Fibroblast of the conjunctiva (primary cell): ENCODE measurements at regions not wholly inside any gene's neighbourhood (a gene's known extent, or its start where the extent isn't known, plus 50 kb on each side); places are given as distances from the start of the nearest gene placed in this dataset.
"Not testable (repeated sequence)": the region's sequence is repeated elsewhere in the genome, so short reads cannot be mapped to it uniquely, and the experiment has no call there.

Experiments
- DNase-seq: peaks from one replicate; pipeline ENCODE4 v3.0.0-alpha.2; 2010; ENCODE audit warnings: low read depth

- no peak for DNase-seq
Observed at GRCh38 chr14:85010186-85010585, 519.8 kb upstream of the FLRT2 start.

DNA sequence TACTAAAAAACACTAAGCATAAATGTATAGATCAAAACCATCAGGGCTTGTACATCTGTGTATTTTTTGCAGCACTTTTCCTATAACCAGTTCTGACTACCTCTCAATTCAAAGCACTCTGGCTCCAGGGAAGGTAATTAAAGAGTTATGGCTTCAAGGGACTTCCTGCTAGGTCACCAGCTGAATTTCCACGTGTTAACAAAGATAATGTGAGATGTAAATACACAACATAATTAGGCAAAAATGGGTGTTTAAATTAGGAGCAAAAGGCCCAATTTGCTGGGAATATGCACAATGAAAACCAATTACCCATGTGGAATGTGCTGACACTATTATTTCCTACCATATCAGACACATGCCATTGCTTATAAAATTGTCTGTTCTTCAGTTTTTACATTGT, 513.4 kb upstream of the FLRT2 start:
- no peak for DNase-seq

DNA sequence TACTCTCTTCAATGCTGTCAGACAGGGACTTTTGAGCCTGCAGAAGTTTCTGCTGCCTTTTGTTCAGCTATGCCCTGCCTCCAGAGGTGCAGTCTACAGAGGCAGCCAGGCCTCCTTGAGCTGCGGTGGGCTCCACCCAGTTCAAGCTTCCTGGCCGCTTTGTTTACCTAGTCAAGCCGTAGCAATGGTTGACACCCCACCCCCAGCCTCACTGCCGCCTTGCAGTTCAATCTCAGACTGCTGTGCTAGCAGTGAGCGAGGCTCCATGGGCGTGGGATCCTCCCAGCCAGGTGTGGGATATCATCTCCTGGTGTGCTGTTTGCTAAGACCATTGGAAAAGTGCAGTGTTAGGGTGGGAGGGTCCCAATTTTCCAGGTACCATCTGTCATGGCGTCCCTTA, 506.1 kb upstream of the FLRT2 start:
- DNase-seq = not testable (repeated sequence)

DNA sequence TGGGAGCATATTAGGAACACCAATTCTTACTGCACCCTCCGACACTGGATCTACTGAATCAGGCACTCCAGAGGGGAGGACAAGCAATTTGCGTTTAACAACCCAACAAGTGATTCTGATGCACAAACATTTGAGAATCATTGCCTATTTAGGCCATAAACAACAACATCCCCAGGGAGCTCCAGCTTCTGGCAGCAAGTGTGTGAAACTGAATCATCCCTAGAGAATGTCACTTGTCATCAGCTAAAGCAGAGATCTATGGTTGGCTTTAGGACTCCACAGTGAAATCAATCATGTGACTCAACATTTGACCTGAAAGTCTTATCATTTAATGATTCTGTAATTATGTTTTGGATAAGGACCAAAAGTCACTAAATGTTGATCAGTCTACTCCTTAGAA, 505.0 kb upstream of the FLRT2 start:
- DNase-seq = no peak

- DNase-seq = no peak
Observed at GRCh38 chr14:85027681-85028370, 502.1 kb upstream of the FLRT2 start.

DNA sequence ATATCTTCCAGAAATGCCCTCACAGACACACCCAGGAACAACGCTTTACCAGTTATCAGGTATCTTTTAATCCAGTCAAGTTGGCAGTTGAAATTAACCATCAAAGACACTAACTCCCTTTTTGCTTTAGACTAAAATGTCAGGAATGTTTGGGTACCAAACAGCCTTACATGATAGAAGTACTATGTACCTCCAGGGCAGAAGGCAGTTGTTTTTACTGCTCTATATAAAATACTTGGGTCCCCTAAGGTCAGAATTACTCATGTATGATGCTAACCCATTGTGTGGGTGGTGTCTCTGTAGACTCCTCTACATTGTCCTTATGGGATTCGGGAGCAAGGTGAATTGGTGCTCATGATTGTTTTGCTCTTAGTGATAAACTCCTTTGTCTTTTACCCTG, 492.5 kb upstream of the FLRT2 start:
- DNase-seq = no peak

GRCh38 chr14:85038526-85039352, 491.2 kb upstream of the FLRT2 start:
- no peak for DNase-seq

DNA sequence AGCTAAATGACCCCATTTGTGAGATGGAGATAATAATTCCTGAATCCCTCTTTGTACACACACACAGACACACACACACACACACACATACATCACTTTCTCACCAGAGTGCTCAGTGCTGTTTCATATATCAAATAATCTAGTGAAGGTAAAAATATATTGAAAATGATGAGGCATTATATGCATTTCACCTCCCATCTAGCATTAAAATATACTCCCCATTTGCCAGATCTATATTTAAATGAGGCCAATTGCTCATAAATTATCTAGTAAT, 490.7 kb upstream of the FLRT2 start:
- DNase-seq = no peak

- no peak for DNase-seq
Observed at GRCh38 chr14:85040046-85040685, 489.8 kb upstream of the FLRT2 start.

DNA sequence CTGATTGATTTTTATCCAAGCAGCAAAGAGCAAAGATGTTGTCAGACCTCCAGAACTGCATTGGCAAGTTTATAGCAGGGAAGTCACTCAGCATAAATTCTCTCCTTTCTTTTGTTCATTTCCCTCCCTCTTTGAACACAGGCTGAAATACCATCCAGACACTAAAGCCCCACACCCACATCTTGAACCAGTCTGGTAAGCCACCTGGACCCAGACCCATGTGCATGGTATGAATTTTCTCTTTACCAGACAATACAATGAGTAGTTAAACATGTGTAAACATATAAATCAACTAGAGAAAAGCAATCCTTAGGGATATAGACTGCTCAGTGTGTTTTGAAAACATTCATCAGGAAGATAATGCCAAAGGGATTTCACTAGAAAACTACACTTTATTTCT, 488.3 kb upstream of the FLRT2 start:
- DNase-seq = no peak

DNA sequence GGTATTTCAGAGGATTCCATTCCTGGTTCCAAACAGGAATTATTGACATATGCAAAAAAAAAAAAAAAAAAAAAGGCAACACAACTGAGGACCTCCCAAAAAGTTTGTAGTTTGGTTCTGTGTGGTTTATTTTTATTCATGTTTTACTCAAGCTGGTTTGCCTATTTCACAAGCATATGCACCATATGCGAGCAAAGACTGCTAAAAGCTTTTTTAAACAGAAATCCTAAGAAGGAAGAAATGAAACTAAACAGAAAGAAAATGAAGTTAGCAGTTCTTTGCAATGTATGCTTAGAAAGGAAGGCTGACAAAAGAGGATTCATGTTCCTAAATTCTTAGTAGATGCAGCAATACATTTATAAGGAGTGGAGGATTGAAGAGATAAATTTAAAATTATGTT, 487.6 kb upstream of the FLRT2 start:
- no peak for DNase-seq

DNA sequence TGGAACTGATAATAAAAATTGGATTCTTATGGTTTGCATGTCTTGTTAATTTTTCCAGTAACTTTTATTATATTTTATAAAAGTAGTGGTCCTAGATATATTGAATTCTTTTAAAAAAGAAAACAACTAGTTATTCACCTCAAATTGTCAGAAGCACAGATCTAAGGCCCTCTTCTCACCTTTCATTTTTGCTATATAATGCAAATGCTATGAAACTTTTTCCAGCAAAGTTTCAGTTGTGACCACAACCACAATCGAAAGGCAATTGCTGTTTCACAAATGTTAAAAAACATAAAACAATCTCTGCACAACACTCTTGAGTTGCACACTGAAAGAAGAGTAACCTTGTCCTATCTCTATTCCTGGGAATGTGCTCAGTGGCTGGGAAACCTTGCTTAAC, 479.8 kb upstream of the FLRT2 start:
- DNase-seq = no peak

DNA sequence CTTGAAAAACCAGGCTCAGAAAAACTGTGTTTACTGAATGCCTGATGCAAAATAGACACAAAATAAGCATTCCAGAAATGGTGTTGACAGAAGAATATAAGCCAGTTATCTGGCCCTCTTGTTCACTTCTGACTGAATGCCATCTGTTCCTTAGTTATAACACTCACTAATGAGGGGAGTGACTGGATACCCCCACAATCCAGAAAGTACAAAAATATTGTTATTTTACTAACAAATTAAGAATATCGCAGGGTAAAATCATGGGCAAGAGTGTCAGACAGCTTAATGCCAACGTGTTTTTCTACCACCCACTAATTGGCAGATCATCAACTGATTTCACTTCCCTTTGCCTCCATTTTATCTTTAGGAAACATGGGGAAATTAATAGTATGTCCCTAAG, 477.3 kb upstream of the FLRT2 start:
- DNase-seq = no peak

- no peak for DNase-seq
Observed at GRCh38 chr14:85054178-85054577, 475.8 kb upstream of the FLRT2 start.

GRCh38 chr14:85056267-85056666, 473.7 kb upstream of the FLRT2 start:
- no peak for DNase-seq

GRCh38 chr14:85057221-85057620, 472.7 kb upstream of the FLRT2 start:
- DNase-seq = no peak

DNA sequence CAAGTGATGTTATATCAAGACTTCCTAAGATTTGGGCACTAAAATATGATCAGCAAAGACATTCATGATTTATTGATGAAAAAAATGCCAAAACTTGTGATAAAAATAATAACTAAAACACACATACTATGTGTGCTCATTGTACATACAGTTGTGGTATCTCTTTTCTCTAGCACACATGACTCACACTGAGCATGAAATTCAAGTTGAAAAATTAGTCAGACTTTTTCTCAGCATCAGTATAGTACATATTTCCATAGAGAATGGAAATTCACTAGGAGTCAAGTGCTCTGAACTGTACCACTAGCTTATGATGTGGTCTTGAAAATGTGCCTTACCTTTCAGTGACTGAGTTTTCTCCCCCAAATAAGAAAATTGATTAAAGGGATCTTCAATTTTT, 471.8 kb upstream of the FLRT2 start:
- DNase-seq = no peak

DNA sequence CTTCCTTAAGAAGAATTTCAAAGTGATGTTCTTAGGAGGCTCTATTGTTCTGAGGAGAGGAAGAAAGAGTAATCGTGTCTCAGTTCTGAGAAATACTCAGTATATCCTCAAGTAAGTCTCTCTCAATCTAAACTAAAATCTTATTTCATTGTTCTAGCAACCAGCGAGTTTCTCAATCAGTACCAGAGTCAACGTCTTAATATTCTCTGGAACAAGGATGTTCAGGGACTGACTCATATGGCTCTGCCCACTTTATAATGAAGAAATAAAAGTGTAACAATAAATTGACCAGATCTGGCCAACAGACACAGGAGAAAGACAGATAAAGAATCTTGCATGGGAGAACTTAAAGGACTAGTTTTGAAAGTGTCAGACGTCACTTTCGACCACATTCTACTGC, 469.8 kb upstream of the FLRT2 start:
- DNase-seq = no peak

DNA sequence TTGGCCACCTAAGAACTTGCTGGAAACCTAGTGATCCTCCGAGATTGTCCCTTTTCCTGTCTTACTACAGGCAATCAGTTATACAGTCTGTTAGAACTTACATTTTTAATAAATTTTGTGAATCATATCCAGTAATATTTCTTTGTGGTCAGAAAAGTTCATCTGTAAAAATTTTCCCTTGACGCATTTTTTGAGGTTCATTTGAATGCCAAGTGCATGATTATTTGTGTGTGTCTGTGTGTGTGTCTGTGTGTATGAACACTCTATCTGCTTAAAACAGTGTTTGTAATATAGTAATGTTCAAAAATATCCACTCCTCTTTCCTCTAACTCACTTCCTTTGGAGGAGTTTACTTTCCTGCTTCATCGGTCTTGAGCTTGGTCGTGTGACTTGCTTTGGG, 468.7 kb upstream of the FLRT2 start:
- no peak for DNase-seq

DNA sequence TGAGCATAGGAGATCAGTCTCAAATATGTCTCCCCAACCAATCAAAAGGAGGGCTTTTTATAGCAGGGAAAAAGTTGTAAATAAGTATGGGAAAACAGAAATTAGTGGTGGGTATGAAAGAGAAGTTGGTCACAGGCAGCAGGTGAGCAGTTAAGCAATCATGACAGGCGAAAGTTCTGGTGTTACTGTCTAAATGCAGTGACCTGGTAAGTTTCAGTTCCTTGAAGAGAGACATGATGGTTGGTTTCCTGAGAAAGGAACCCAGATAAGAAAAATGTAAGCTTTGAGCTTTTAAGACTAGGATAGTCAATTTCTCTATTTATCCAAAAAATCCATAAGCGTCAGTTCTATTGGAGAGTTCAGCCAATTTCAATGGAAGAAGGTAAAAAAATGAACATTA, 466.2 kb upstream of the FLRT2 start:
- no peak for DNase-seq

GRCh38 chr14:85071447-85071846, 458.5 kb upstream of the FLRT2 start:
- DNase-seq = no peak

DNA sequence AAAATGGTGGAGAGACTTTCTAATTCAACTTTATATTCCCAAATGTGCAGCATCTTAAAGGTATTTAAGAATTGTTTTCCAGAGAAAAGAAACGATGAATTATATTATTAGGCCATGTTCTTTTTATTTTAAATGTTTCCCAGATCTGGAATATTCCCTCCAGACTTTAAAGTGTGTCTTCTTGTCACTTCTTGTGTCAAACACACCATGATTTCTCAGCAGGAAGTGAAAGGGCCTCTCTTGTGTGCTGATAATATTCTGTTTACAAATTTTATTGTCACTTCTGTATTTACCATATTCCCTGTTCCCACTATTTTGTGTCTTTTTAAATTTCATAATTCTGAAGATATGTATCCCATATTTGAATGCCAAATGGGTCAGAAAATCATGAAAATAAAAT, 455.0 kb upstream of the FLRT2 start:
- no peak for DNase-seq

DNA sequence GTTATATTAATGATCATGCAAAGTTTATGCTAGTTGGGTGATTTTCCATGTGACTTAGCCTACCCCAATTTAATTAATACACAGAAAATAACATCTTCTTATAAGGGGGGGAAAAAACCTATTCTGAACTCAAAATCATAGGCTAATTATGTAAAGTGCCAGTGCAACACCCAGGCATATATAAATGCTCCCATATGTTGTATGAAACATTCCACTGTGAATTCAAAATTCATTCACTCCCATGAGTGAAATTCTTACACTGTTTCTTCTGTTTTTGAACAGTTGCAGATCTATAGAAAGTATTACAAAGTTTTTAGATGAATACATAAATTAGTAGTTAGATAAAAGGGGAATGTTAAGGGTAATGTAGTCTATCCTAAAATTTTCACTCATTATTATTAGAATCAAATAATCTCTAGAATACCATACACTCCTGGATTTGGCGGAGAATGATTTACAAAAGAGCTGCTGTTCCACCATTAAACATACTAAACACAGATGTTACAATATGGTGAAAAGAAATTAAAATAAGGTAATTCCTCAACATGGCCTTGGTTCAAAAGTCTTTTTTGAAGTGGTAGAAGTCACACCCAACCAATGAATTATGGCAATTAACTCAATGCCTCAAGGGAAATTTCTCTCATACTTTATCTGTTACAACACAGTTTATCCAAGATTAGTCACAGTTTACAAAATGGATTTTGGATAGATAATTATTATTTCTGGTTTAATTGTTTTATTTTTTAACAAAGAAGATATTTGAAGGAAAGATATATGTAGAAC, 454.1 kb upstream of the FLRT2 start:
- no peak for DNase-seq
